IPS-15b (cell line): ENCODE measurements at regions not wholly inside any gene's neighbourhood (a gene's known extent, or its start where the extent isn't known, plus 50 kb on each side); places are given as distances from the start of the nearest gene placed in this dataset.

Source experiments
- H3K27me3 ChIP-seq: one replicate; pipeline ENCODE4 v1.6.1; 2013; ENCODE audit warnings: low read length; ENCODE audit not compliant: control insufficient read depth, insufficient read depth
- H3K36me3 ChIP-seq: one replicate; pipeline ENCODE4 v1.6.1; 2013; ENCODE audit warnings: low read length; ENCODE audit not compliant: control insufficient read depth, insufficient read depth
- H3K4me1 ChIP-seq: one replicate; pipeline ENCODE4 v1.6.1; 2013; ENCODE audit warnings: mild to moderate bottlenecking, low read length; ENCODE audit not compliant: control insufficient read depth, insufficient read depth
- H3K4me3 ChIP-seq: one replicate; pipeline ENCODE4 v1.5.1; 2013; ENCODE audit warnings: low read depth, low read length
- H3K9ac ChIP-seq: one replicate; pipeline ENCODE4 v1.6.1; 2013; ENCODE audit warnings: low read depth, mild to moderate bottlenecking, low read length
- H3K9me3 ChIP-seq: one replicate; pipeline ENCODE4 v1.6.1; 2013; ENCODE audit warnings: mild to moderate bottlenecking, low read length; ENCODE audit not compliant: control insufficient read depth, insufficient read depth

GRCh38 chr13:21850013-21851006 is 179.4 kb downstream of the FGF9 start:
- H3K9ac ChIP-seq: no peak overlapping the region
- no peaks in the 10 kb centered on the region for H3K27me3 ChIP-seq
- peaks cover 8% of the 10 kb centered on the region for H3K4me1 ChIP-seq
- H3K4me3 ChIP-seq: no peak overlapping the region
- H3K9me3 ChIP-seq: no peaks in the 10 kb centered on the region
- no peaks in the 10 kb centered on the region for H3K36me3 ChIP-seq

- Histone ChIP-seq H3K9ac (no peak overlapping the region), H3K4me3 (no peak overlapping the region), H3K4me1 (peaks cover 2% of the 10 kb centered on the region), H3K36me3 (no peaks in the 10 kb centered on the region), H3K9me3 (no peaks in the 10 kb centered on the region), H3K27me3 (no peaks in the 10 kb centered on the region)
These were observed 181.2 kb downstream of the FGF9 start for GRCh38 chr13:21852043-21852442.

GRCh38 chr13:21853779-21854178 is 182.9 kb downstream of the FGF9 start:
- Histone ChIP-seq H3K36me3 (no peaks in the 10 kb centered on the region), H3K9ac (no peak overlapping the region), H3K4me1 (no peaks in the 10 kb centered on the region), H3K9me3 (no peaks in the 10 kb centered on the region), H3K27me3 (no peaks in the 10 kb centered on the region), H3K4me3 (no peak overlapping the region)

GRCh38 chr13:21868823-21869222 is 197.9 kb downstream of the FGF9 start:
- H3K4me3 ChIP-seq: no peak overlapping the region
- H3K9me3 ChIP-seq: no peaks in the 10 kb centered on the region
- H3K4me1 ChIP-seq: no peaks in the 10 kb centered on the region
- no peak overlapping the region for H3K9ac ChIP-seq
- no peaks in the 10 kb centered on the region for H3K36me3 ChIP-seq
- H3K27me3 ChIP-seq: no peaks in the 10 kb centered on the region

- Histone ChIP-seq H3K9ac (no peak overlapping the region), H3K36me3 (no peaks in the 10 kb centered on the region), H3K4me3 (no peak overlapping the region), H3K4me1 (no peaks in the 10 kb centered on the region), H3K27me3 (no peaks in the 10 kb centered on the region), H3K9me3 (no peaks in the 10 kb centered on the region)
These were observed 200.5 kb downstream of the FGF9 start for GRCh38 chr13:21871382-21871781.

- no peaks in the 10 kb centered on the region for H3K9me3 ChIP-seq
- no peak overlapping the region for H3K4me3 ChIP-seq
- no peaks in the 10 kb centered on the region for H3K36me3 ChIP-seq
- H3K4me1 ChIP-seq: no peaks in the 10 kb centered on the region
- no peak overlapping the region for H3K9ac ChIP-seq
- no peaks in the 10 kb centered on the region for H3K27me3 ChIP-seq
These were observed 201.0 kb downstream of the FGF9 start for GRCh38 chr13:21871919-21872318.

- H3K27me3 ChIP-seq: no peaks in the 10 kb centered on the region
These were observed 201.9 kb downstream of the FGF9 start for GRCh38 chr13:21872795-21873194.

GRCh38 chr13:21875116-21875515 is 204.2 kb downstream of the FGF9 start:
- Histone ChIP-seq H3K9me3 (no peaks in the 10 kb centered on the region), H3K4me1 (no peaks in the 10 kb centered on the region), H3K27me3 (no peaks in the 10 kb centered on the region), H3K36me3 (no peaks in the 10 kb centered on the region), H3K9ac (no peak overlapping the region), H3K4me3 (no peak overlapping the region)

More at GRCh38 chr13:21872795-21873194, 201.9 kb downstream of the FGF9 start:
- Histone ChIP-seq H3K4me1 (no peaks in the 10 kb centered on the region), H3K4me3 (no peak overlapping the region), H3K9ac (no peak overlapping the region), H3K36me3 (no peaks in the 10 kb centered on the region), H3K9me3 (no peaks in the 10 kb centered on the region)

- no peak overlapping the region for H3K9ac ChIP-seq
- H3K27me3 ChIP-seq: no peaks in the 10 kb centered on the region
- no peaks in the 10 kb centered on the region for H3K4me1 ChIP-seq
- no peaks in the 10 kb centered on the region for H3K9me3 ChIP-seq
- H3K4me3 ChIP-seq: no peak overlapping the region
- no peaks in the 10 kb centered on the region for H3K36me3 ChIP-seq
These were observed 208.5 kb downstream of the FGF9 start for GRCh38 chr13:21879263-21879914.

GRCh38 chr13:21882766-21883165 is 211.9 kb downstream of the FGF9 start:
- Histone ChIP-seq H3K4me3 (no peak overlapping the region), H3K9ac (no peak overlapping the region), H3K9me3 (no peaks in the 10 kb centered on the region), H3K4me1 (no peaks in the 10 kb centered on the region), H3K27me3 (no peaks in the 10 kb centered on the region), H3K36me3 (no peaks in the 10 kb centered on the region)

GRCh38 chr13:21883713-21884112 is 212.8 kb downstream of the FGF9 start:
- no peak overlapping the region for H3K9ac ChIP-seq
- H3K9me3 ChIP-seq: no peaks in the 10 kb centered on the region
- H3K36me3 ChIP-seq: no peaks in the 10 kb centered on the region
- H3K27me3 ChIP-seq: no peaks in the 10 kb centered on the region
- no peaks in the 10 kb centered on the region for H3K4me1 ChIP-seq
- H3K4me3 ChIP-seq: no peak overlapping the region
